GM19372 (cell line): ENCODE measurements at regions not wholly inside any gene's neighbourhood (a gene's known extent, or its start where the extent isn't known, plus 50 kb on each side); places are given as distances from the start of the nearest gene placed in this dataset.

Source experiments
- ATAC-seq: cut with Tn5 transposase; IDR thresholded peaks from one replicate; pipeline ENCODE4 v1.9.1; 2021; ENCODE audit warnings: mild to moderate bottlenecking, low read depth, moderate library complexity; ENCODE audit not compliant: unreplicated experiment

DNA sequence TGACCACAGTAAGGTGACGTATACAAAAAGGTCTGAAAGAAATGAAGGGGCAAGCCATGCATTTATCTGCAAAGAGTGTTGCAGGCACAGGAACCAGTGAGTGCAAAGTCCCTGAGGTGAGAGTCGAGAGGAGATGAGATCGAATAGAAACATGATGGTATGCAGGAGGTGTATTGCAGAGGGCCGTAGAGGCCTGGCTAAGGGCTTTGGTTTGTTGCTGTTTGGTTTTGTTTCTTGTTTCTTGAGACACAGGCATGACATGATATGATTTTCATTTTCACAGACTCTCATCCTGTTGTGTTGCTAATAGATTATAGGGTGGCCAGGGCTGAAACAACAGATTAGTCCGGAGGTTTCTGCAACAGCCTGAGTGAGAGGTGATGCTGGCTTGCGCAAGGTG lies 80.4 kb downstream of the HSPH1 start:
- ATAC-seq = no peak

DNA sequence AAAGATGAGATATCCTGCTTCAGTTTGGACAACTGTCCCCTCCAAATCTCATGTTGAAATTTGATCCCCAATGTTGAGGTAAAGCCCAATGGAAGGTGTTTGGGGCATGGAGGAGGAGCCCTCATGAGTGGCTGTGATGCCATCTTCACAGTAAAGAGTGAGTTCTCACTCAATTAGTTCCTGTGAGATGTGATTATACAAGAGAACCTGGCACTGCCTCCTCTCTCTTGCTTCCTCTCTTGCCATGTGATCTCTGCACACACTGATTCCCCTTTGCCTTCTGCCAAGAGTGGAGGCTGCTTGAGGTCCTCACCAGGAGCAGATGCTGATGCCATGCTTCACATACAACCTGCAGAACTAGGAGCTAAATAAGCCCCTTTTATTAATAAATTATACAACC lies 86.9 kb downstream of the HSPH1 start:
- ATAC-seq = no peak

DNA sequence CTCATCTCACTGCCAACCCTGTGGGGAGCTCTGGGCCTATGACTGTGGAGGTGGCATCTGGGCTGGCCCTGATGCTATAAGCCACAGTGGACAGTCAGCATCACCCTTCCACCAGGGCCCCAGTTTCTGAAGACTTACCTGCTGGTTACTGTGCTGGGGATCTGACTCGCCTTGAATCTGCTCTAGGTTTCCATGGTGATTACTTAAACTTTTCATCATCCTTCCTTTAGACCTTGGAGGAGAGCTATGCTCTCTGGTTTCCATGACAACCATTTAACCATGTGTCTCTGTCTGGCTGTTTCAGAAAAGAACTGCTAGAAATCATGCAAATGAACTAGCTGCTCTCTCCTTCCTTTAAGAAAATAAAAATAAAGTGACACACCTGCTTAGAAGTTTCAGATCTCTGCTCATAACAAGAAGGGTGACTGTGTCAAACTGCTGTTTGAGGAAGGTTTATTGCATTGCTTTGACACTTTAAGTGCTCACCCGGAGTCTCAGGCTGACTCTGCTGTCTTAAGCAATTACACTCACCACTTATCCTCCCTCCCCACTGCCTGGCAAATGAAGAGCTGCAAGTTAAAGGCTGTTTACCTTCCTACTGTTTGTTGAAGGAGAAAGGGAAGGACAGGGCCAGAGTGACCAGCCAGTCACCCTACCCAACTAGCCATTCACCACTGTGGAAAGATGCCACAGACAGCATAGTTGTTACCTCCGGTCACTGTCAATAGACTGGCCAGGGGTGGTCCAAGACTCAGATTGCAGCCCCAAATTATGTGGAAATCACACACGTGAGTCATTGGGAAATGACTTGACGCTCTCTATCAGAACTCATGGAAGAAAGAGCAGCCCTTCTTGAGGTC lies 87.6 kb downstream of the HSPH1 start:
- ATAC-seq = peak; percentile 88

- ATAC-seq = no peak
Measured at GRCh38 chr13:31072041-31072440, 89.7 kb downstream of the HSPH1 start.

GRCh38 chr13:31069808-31070534 lies 91.7 kb downstream of the HSPH1 start:
- ATAC-seq = no peak

GRCh38 chr13:31068119-31068423 lies 93.6 kb downstream of the HSPH1 start:
- no peak for ATAC-seq

DNA sequence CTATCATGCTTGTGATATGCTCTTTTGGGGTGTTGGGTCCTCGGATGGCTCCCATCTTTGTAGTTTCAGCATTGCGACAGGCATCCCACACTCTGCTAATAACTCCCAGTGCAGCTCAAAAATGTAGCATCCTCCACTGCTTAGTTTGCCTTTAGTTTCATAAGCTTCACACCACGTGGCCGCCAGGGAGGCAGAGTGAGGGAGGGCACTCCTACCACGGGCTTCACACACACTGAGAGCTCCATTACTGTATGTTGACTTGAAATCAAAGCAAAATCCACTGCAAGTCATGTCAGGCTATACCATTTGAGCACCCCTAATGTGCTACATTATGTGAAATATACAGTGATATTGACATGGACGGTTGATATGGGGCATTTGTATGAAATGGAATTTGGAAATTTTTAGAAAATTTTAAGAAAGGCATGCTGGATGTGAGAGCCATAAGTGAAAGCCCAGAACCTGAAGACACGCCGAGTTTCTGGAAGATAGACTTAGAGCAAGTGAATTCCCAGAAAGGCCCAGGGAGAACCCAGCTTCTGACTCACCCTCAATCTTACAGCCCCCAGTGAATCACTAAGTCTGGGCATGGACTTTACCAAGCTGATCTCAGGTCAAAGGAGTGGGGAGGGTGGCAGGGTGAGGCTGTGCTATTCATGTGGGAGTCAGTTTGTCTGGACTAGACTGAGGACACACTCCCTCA lies 94.1 kb downstream of the HSPH1 start:
- ATAC-seq = no peak

DNA sequence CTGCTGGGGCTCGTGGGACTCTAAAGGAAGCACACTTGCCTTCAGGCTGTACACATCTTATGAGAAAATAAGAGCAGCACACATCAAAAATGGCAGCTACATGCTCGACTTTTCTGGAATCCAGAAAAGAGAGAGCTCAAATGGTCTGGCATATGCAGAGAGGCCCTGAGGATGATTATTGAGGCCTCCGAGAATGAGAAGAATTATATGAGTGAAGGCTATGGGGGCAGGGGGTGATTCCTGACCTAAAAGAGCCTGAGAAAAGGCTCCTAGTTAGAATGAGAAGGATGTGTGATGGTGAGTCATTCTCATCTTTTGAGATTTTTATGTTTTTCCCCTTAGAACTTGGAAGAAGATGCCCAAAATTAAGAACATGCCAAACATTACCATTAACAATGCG lies 97.1 kb downstream of the HSPH1 start:
- no peak for ATAC-seq

GRCh38 chr13:31063772-31064171 lies 97.9 kb downstream of the HSPH1 start:
- no peak for ATAC-seq

DNA sequence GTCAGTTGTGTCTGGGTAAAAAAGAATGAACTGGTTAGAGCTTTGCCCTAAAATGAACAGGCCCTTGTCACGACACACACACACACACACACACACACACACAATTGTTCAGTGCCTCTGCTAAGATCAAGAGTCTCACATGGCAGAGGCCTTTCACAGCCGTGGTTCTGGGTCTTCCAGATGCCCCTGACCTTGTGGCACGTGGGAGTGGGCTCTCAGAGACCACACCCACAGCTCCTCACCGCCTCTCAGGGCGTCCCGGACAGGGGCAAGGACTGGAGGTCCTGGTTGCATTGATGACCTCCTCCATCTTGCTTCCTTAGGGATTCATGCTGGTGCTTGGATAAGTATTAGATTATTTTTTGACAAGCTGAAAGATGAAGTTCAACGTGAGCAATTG lies 101.0 kb downstream of the HSPH1 start:
- no peak for ATAC-seq

DNA sequence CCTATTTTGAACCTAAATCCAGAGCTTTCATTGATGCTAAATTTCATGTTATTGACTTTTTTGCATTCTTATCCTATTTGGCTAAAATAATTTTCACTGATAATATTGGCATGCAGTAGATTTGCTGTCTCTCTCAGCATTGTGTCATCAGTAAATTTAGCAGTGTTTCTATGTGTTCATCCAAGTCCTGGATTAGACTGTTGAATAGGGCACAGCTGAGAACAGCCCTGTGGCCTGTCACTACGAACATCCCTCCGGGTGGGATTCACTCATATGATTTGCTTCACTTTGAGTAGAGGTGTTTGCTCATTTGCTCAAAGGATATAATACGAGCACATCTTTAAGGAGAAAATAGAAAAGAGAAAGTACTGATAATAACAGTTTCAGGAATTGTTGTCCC lies 101.5 kb downstream of the HSPH1 start:
- no peak for ATAC-seq

GRCh38 chr13:31057403-31058033 lies 104.2 kb downstream of the HSPH1 start:
- ATAC-seq = no peak

GRCh38 chr13:31056644-31057271 lies 104.9 kb downstream of the HSPH1 start:
- ATAC-seq = no peak

GRCh38 chr13:31055589-31055988 lies 106.1 kb downstream of the HSPH1 start:
- no peak for ATAC-seq

- no peak for ATAC-seq
Measured at GRCh38 chr13:31054632-31055031, 107.1 kb downstream of the HSPH1 start.

DNA sequence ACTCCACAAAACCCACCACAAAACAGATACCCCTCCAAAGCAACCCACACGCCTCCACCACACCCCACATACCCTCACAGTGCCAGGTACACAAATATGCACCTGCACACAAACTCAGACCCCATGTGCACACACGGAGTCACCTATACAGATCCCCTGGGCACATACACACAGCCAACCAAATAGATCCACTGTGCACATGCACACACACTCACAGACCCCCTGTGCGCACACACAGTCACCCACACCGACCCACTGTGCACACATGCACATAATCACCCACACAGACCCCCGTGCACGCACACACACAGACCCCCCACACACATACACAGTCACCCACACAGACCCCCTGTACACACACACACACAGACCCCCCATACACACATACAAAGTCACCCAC lies 107.8 kb downstream of the HSPH1 start:
- no peak for ATAC-seq

DNA sequence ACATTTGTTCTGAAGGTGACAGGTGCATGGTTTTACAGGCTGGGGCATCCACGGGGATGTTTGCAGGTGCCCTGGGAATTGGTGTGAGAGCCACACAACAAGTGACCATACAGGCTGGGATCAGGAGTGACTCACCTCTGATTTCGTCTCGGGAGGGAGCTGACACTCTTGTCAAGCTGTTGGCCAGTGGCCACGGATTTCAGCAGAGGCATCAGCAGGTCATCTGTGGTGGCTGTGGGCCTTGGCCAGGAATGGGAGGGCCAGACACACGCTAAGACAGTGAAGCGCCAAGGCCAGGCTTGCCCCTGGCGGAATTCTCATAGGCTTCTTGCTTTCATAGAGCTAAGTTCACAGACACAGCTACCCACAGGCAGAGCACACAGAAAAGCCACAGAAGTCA lies 108.6 kb downstream of the HSPH1 start:
- ATAC-seq = no peak

GRCh38 chr13:31052478-31052877 lies 109.2 kb downstream of the HSPH1 start:
- no peak for ATAC-seq

- ATAC-seq = no peak
Measured at GRCh38 chr13:31051999-31052398, 109.7 kb downstream of the HSPH1 start.
